ENCODE measurements at regions not wholly inside any gene's neighbourhood (a gene's known extent, or its start where the extent isn't known, plus 50 kb on each side); places are given as distances from the start of the nearest gene placed in this dataset.
"Not testable (repeated sequence)": the region's sequence is repeated elsewhere in the genome, so short reads cannot be mapped to it uniquely, and the experiment has no call there.

GRCh38 chr4:170978990-170979389 lies 834.2 kb upstream of the GALNTL6 start:
- DNase-seq = no peak

- DNase-seq = no peak
Observed at GRCh38 chr4:170949084-170949483, 859.3 kb upstream of the AADAT start.

DNA sequence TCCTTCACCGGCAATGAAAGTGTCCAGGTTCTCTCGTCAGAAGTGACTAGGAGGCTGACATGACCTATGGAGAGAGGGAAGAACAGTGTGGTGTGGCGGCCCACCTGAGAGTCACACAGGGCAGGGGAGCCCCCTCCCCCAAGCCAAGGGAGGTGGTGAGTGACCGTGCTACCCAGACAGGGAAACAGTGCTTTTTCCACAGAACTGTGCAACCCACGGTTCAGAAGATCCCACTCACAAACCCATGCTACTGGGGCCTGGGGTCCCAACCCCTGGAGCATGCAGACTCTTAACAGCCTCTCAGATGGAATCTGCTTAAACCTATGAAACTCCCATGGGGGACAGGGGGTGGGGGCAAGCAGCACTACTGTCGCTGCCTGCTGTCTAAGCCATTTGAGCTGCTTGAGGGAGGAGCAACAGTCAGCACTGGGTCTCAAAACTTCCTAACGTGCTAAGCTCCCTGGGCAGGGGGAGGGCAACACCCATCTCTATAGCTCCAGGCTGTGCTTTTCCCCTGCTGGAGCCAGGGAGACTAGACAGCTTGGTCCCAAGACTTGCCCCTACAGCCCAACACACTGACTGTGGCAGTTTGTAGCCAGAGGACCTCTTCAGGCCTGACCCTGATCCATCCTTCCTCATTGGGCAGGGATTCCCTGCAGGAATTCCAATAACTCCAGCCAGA lies 850.4 kb upstream of the AADAT start:
- DNase-seq = no peak

- DNase-seq = no peak
Observed at GRCh38 chr4:170938588-170938987, 848.8 kb upstream of the AADAT start.

DNA sequence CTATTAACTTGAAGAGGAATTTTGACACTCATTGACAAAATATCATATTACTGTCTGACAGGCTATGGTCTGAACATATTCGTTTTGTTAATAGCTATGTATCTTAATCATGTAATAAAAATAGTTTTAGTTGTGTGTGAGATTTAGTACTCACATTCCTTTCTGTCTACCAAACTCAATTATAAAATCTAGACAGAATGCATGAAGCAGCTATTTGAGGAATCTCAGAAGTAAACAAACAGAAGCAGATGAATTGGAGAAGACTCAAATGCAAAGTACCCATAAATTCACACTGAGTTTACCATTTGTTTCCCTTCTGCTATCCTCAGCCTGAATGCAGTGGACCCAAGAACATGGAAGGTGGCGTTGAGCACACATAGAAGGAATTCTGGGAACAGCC lies 841.6 kb upstream of the AADAT start:
- no peak for DNase-seq

GRCh38 chr4:170888660-170889059 lies 798.9 kb upstream of the AADAT start:
- no peak for DNase-seq

GRCh38 chr4:170887396-170887795 lies 797.6 kb upstream of the AADAT start:
- DNase-seq = no peak

- DNase-seq = no peak
Observed at GRCh38 chr4:170884969-170885570, 795.3 kb upstream of the AADAT start.

DNA sequence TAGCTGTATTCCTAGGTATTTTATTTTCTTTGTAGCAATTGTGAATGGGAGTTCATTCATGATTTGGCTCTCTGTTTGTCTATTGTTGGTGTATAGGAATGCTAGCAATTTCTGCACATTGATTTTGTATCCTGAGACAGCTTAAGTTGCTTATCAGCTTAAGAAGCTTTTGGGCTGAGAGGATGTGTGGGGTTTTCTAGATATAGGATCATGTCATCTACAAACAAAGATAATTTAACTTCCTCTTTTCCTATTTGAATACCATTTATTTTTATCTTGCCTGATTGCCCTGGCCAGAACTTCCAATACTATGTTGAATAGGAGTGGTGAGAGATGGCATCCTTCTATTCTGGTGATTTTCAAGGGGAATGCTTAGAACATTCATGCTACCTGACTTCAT lies 791.9 kb upstream of the AADAT start:
- DNase-seq = not testable (repeated sequence)

DNA sequence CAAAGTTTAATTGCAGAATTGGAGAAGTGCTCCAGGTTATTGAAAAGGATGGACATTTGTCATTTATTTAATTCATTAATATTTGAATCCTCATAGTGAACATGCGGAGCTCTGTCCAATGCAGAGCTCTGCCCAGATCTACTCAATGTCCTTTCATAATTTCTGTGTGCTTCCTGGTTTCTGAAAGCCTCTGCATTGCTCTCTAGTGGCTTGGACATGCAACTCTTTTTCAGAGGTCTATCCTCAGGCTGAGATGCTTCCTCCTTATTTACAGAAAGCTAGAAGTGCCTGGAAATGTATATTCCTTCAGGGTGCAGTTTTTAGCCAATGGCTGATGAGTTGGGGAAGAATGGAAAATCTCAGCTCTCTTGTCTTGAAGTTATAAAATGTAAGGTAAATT lies 786.1 kb upstream of the AADAT start:
- no peak for DNase-seq

DNA sequence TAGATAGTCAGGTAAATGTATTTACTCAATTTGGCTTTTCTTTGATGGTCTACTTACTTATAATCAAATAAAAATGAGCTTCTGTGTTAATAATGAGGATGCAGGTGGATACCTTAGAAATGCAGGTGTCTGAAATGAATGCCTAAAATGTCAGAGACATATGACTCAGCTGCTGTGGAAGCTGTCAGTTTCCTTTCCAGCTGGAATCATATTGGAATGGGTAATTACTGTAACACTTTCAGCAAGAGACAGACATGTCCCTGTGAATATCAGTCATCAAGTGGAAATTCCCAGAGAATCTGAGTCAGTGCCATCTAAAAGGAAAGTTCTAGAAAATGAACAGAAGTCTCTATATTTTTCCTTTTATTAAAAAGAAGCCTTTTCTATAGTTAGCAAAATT lies 783.0 kb upstream of the AADAT start:
- DNase-seq = no peak

DNA sequence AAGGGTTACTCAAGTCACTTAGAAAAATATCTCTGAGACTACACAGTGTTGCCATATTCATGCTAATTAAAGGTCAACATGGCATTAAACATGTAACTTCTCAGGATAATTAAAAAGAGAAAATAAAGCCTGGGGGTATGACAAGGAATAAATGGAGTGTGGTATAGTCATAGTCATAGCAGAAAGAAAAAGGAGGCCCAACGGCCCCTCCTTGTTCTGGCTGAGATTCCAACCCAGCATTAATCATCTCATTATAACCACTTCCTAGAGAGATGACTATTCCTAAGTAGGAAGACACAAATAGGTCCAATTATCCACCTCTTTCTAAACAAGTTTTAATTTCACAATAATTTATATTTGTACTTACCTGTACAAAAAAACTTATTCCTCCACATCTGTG lies 778.4 kb upstream of the AADAT start:
- DNase-seq = no peak

- no peak for DNase-seq
Observed at GRCh38 chr4:170854097-170854496, 764.3 kb upstream of the AADAT start.

DNA sequence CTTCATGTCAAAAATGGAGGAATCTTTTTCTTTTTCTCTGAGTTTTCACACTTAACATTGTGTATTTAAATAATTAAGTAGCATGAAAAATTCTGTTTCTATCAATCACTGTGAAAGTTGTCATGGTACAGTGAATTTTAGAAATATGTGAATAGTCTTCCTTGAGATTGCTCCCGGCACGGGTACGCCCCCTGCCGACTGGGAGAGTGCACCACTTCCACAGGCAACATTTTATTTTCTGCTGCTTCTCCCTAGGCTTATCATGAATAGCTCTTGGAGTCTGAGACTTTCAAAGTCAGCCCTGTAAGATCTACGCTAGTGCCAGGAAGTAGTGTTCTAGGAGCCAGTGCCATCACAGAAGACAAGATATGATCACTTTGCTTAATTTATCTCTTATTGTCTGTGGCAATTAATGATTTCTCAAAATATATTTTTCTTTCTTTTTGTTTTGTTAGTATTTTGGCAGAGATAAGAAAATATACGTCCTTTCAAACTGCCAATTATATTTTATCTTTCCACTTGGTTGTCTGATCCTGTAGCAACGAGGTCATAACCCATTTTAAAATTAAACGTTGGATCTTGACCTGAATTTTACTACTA lies 763.8 kb upstream of the AADAT start:
- DNase-seq = no peak

GRCh38 chr4:170849969-170850368 lies 760.2 kb upstream of the AADAT start:
- no peak for DNase-seq

- DNase-seq = no peak
Observed at GRCh38 chr4:170827562-170828274, 738.0 kb upstream of the AADAT start.

GRCh38 chr4:170818786-170819185 lies 729.0 kb upstream of the AADAT start:
- DNase-seq = no peak

GRCh38 chr4:170805352-170805751 lies 715.6 kb upstream of the AADAT start:
- no peak for DNase-seq

DNA sequence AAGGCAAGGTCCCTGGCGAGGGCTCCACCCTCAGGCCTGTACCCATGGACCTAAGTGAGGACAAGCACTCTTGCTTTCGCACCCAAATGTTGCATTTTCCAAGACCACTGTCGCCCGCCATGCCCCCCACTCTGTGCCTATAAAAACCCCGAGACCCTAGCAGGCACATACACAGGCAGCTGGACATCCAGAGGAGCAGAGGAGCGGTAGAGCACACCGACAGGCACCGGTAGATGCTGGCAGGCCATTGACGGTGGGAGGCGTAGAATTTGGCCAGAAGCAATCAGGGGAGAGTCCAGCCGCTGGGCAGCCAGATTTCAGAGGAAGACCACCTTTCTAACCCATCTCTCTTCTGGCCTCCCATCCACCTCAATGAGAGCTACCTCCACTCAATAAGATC lies 715.2 kb upstream of the AADAT start:
- no peak for DNase-seq

DNA sequence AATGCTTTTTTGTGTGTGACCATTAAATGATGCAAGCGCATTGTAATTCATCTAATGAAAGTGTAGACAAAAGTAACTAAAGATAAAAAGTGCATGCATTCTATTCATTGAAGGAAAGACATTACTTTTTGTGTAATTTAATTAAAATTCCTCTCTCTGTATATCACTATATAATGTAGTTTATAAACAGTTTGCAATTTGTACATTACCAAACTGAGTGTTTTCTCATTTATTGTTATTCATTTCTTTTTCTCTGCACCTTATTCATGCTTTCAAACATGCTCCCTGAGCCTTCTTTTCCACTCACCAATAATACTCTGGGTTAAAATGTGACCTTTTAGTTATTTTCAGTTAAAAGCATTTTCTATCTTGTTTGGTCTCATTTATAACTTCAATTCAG lies 713.7 kb upstream of the AADAT start:
- no peak for DNase-seq

- no peak for DNase-seq
Observed at GRCh38 chr4:170801771-170802170, 712.0 kb upstream of the AADAT start.

- DNase-seq = no peak
Observed at GRCh38 chr4:170794525-170794924, 704.8 kb upstream of the AADAT start.

GRCh38 chr4:170788540-170789051 lies 698.8 kb upstream of the AADAT start:
- DNase-seq = not testable (repeated sequence)

All from skin of body (tissue), 1 donor.